Gastrocnemius medialis (tissue), 4 donors: ENCODE measurements at regions not wholly inside any gene's neighbourhood (a gene's known extent, or its start where the extent isn't known, plus 50 kb on each side); places are given as distances from the start of the nearest gene placed in this dataset.
A peak's percentile ranks its signal among the peaks of the same experiment; 100 is the strongest.

Experiments used
- ATAC-seq, 2 donors: fragments of 150-250 bp; one replicate each; pipeline ENCODE4 v1.9.1; 2016
- DNase-seq, 2 donors: peaks; one replicate each; pipeline ENCODE4 v3.0.0-alpha.2; 2019
- H3K27ac ChIP-seq, 4 donors: fragments of 200-600 bp; sonication (generic); 1 replicate in 1 of 4; 2 replicates in 3 of 4; pipeline ENCODE4 v1.5.1; 2016 to 2018; ENCODE audit warnings: mild to moderate bottlenecking in 2 of 4, moderate library complexity in 1 of 4
- H3K27me3 ChIP-seq, 3 donors: fragments of 200-600 bp; sonication (generic) in 2 of 3; 1 replicate in 1 of 3; 2 replicates in 2 of 3; pipeline versions ENCODE4 v1.5.1 to v1.6.0; 2016 to 2019; ENCODE audit warnings: mild to moderate bottlenecking in 1 of 3, moderate library complexity in 1 of 3
- H3K36me3 ChIP-seq, 2 donors: fragments of 200-600 bp; sonication (generic) in 1 of 2; one replicate each; pipeline ENCODE4 v1.5.1; 2017 to 2018
- H3K4me1 ChIP-seq, 2 donors: fragments of 200-600 bp; sonication (generic) in 1 of 2; one replicate each; pipeline ENCODE4 v1.5.1; 2016 to 2017; ENCODE audit warnings: mild to moderate bottlenecking in 2 of 2
- H3K4me3 ChIP-seq, 4 donors: fragments of 200-600 bp; sonication (generic) in 3 of 4; 1 replicate in 1 of 4; 2 replicates in 3 of 4; pipeline ENCODE4 v1.5.1; 2016 to 2019; ENCODE audit warnings: mild to moderate bottlenecking in 2 of 4
- H3K9me3 ChIP-seq, 3 donors: fragments of 200-600 bp; sonication (generic) in 2 of 3; 1 replicate in 1 of 3; 2 replicates in 2 of 3; pipeline ENCODE4 v1.5.1; 2016 to 2019
- POLR2A ChIP-seq, 2 donors: fragments of 450-650 bp; IDR thresholded peaks; one replicate each; pipeline ENCODE4 v1.6.1; 2017; ENCODE audit warnings: antibody characterized with exemption in 2 of 2, mild to moderate bottlenecking in 2 of 2, moderate library complexity in 2 of 2
- in situ Hi-C, 4 donors: fragments of 200-750 bp; cut with MboI; loops; one replicate each; pipeline versions ENCODE4 v1.15.0 to v1.8.0; 2017; ENCODE audit warnings: low sequenced_read_pairs in 4 of 4
- intact Hi-C: fragments of 100-400 bp; cut with DNase I; formaldehyde crosslinking; loops from one replicate; pipeline ENCODE4 v1.15.1; 2023; ENCODE audit warnings: low total_unique reads
- TF ChIP-seq, protein P1 (sequence below), 5 experiments: fragments of 450-650 bp in 3 of 5; fragments of 200-600 bp in 2 of 5; sonication (generic) in 2 of 5; IDR thresholded peaks in 4 of 5; conservative IDR thresholded peaks in 1 of 5; 1 replicate in 4 of 5; 2 replicates in 1 of 5; pipeline ENCODE4 v1.5.1; 2016 to 2019; ENCODE audit warnings: antibody characterized with exemption in 5 of 5, mild to moderate bottlenecking in 3 of 5, moderate library complexity in 3 of 5

DNA sequence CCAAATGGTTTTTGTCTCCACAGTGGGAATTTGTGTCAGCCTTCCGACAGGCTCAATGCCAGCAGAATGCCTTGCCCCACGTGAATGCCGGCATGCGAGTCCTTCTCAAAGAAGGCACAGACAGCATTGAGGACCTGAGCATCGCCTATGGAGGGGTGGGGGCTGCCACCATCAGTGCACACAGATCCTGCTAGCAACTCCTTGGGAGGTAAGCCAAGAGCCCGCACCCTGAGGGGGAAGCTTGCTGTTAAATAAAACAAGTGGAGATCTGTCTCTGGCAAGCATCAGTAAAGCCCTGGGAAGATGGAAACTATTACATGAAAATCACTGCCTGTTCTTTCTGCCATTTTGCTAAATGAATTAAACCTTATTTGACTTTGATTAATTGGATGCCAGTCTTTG lies 67.5 kb upstream of the BZW1 start:
- in situ Hi-C loops, result no loop called here
- no peak overlapping the region for H3K27ac ChIP-seq
- intact Hi-C loops, result no loop called here
- H3K4me3 ChIP-seq, result no peak overlapping the region
- H3K36me3 ChIP-seq, result no peaks in the 10 kb centered on the region
- no peak for TF ChIP-seq POLR2A (IDR thresholded peaks at IDR 0.05)
- TF ChIP-seq, protein P1, sequence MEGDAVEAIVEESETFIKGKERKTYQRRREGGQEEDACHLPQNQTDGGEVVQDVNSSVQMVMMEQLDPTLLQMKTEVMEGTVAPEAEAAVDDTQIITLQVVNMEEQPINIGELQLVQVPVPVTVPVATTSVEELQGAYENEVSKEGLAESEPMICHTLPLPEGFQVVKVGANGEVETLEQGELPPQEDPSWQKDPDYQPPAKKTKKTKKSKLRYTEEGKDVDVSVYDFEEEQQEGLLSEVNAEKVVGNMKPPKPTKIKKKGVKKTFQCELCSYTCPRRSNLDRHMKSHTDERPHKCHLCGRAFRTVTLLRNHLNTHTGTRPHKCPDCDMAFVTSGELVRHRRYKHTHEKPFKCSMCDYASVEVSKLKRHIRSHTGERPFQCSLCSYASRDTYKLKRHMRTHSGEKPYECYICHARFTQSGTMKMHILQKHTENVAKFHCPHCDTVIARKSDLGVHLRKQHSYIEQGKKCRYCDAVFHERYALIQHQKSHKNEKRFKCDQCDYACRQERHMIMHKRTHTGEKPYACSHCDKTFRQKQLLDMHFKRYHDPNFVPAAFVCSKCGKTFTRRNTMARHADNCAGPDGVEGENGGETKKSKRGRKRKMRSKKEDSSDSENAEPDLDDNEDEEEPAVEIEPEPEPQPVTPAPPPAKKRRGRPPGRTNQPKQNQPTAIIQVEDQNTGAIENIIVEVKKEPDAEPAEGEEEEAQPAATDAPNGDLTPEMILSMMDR (IDR thresholded peaks at IDR 0.05 in 4 of 5, conservative IDR thresholded peaks at IDR 0.05 in 1 of 5), result no peak
- no peaks in the 10 kb centered on the region for H3K27me3 ChIP-seq
- ATAC-seq (no peak), DNase-seq (no peak)
- peaks cover 5 to 10% of the 10 kb centered on the region in 2 donors for H3K4me1 ChIP-seq
- no peaks in the 10 kb centered on the region for H3K9me3 ChIP-seq

DNA sequence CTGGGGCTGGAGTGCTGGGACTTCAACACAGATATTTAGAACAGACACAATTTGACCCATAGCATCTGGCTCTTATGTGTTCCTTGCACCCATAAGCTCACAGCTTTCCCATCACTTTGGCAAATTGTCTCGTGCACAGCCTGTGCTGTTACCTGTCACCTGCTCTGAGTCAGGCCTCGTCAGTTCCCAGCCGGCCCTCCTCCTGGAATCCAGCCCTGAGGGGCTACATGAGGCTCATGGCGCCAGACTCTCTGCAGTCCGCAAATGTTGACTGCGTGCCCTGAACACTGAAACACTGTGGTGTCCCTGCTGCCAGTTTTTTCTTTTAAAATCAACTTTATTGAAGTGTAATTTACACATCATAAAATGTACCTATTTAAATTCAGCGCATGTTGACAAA lies 65.4 kb upstream of the BZW1 start:
- Histone ChIP-seq H3K4me1 (peaks cover 5 to 10% of the 10 kb centered on the region in 2 donors), H3K9me3 (no peaks in the 10 kb centered on the region), H3K4me3 (no peak overlapping the region), H3K27me3 (no peaks in the 10 kb centered on the region), H3K36me3 (no peaks in the 10 kb centered on the region), H3K27ac (no peak overlapping the region)
- TF ChIP-seq POLR2A (IDR thresholded peaks at IDR 0.05), result no peak
- TF ChIP-seq, protein P1 (IDR thresholded peaks at IDR 0.05 in 4 of 5, conservative IDR thresholded peaks at IDR 0.05 in 1 of 5), result no peak
- in situ Hi-C loops, result no loop called here
- ATAC-seq (no peak), DNase-seq (no peak)
- intact Hi-C loops, result loop anchor here (5.0 kb wide), 1 partner anchor 66 kb away; the partner anchor contains the start of gene BZW1

DNA sequence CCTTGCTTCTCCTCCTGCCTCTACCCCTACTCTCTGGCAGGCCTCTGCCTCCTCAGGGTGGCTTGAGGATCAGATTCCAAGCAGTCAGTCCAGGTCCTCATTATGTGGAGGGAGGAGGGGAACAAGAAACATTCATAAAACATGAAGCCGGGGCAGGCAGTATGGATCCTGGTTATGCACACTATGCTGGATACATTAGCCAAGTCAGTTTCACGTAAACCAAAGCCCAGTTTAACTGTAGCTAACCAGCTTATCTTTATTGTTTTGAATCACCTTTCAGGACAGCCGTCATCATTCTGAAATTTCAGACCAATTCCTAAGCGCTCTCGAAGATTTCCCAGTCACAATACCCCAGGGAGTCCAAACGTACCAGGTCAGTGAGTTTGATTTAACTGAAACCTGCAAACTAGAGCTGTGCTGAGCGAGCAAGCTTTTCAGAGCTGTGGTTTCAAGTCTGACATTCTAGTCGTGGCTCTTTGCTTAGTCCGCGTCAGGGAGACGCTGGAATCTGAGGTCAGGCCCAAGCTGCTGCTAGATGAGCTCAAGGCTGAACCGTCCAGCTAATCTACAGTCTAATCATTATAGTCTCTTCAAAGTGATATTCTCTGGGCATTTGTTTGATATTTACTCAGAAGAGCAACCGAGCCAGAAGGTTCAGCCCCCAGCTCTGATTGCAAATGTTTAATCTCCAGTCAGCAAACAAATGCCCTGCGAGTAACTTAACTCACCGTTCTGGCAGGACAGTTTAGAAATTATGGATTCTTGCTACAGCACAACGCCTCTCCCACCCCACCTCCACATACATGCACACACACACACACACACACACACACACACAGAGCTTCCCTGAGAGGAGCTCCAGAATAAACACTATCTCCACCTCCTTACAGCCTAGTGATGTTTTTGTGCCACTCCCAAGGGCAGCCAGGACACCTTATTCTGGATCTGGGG lies 63.8 kb upstream of the BZW1 start:
- Histone ChIP-seq H3K36me3 (no peaks in the 10 kb centered on the region), H3K9me3 (no peaks in the 10 kb centered on the region), H3K4me3 (no peak overlapping the region), H3K4me1 (peaks cover 5 to 6% of the 10 kb centered on the region in 2 donors), H3K27me3 (no peaks in the 10 kb centered on the region), H3K27ac (peak overlapping the region; percentile 7 to 59 (median 51))
- no peak for DNase-seq
- in situ Hi-C loops, result no loop called here
- intact Hi-C loops, result loop anchor here (5.0 kb wide), 1 partner anchor 64 kb away; the partner anchor contains the start of gene BZW1
- ATAC-seq, result peak; percentile 30 to 42
- no peak for TF ChIP-seq POLR2A (IDR thresholded peaks at IDR 0.05)
- TF ChIP-seq, protein P1 (IDR thresholded peaks at IDR 0.05 in 4 of 5, conservative IDR thresholded peaks at IDR 0.05 in 1 of 5), result no peak

DNA sequence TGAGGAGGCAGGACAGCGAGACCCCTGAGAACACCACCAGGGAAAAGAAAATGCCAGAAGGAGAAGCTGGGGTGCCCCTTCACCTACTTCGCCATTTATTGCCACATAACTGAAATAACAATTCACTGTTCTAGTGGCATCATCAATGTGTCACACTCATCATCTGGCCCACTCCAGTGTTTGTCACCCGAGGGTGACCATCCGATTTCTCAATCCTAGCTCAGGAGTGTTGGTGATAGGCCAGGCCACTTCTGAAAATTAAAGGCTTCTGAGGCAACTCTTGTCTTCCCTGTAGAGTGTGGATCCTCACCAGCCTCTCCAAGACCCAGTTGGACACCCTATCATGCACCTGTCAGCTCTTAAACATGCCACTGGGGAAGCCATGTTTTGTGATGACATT lies 62.9 kb upstream of the BZW1 start:
- Histone ChIP-seq H3K9me3 (no peaks in the 10 kb centered on the region), H3K4me3 (no peak overlapping the region), H3K4me1 (peaks cover 5 to 6% of the 10 kb centered on the region in 2 donors), H3K27ac (peak overlapping the region in 1 of 4 donors; percentile 59), H3K36me3 (no peaks in the 10 kb centered on the region), H3K27me3 (no peaks in the 10 kb centered on the region)
- in situ Hi-C loops (no loop called here), intact Hi-C loops (loop anchor here (5.0 kb wide), 1 partner anchor 64 kb away; the partner anchor contains the start of gene BZW1)
- ATAC-seq (peak; percentile 46 to 68), DNase-seq (peak in 1 of 2 donors; percentile 56)
- TF ChIP-seq, protein P1 (IDR thresholded peaks at IDR 0.05 in 4 of 5, conservative IDR thresholded peaks at IDR 0.05 in 1 of 5), result no peak
- TF ChIP-seq POLR2A (IDR thresholded peaks at IDR 0.05), result no peak
